HCT116 (cell line): ENCODE measurements at regions not wholly inside any gene's neighbourhood (a gene's known extent, or its start where the extent isn't known, plus 50 kb on each side); places are given as distances from the start of the nearest gene placed in this dataset.

Experiments
- CBX3 ChIP-seq: IDR thresholded peaks from 2 replicates; pipeline ENCODE4 v1.6.1; 2012; ENCODE audit warnings: low read depth
- EGR1 ChIP-seq: IDR thresholded peaks from 2 replicates; pipeline ENCODE4 v1.6.1; 2012; ENCODE audit warnings: low read depth
- EZH2phosphoT487 ChIP-seq: fragments of 200-600 bp; IDR thresholded peaks from 2 replicates; pipeline ENCODE4 v1.6.1; 2018; ENCODE audit warnings: antibody characterized with exemption, borderline replicate concordance
- POLR2A ChIP-seq: IDR thresholded peaks from 2 replicates; pipeline ENCODE4 v1.7.0; 2011; ENCODE audit warnings: borderline replicate concordance; ENCODE audit not compliant: insufficient read depth, insufficient read length; ENCODE audit errors: extremely low read depth
- POLR2AphosphoS5 ChIP-seq: IDR thresholded peaks from 2 replicates; pipeline ENCODE4 v1.6.1; 2011; ENCODE audit warnings: mild to moderate bottlenecking, low read depth, low read length, moderate library complexity
- REST ChIP-seq: IDR thresholded peaks from 2 replicates; pipeline ENCODE4 v1.6.1; 2012; ENCODE audit warnings: low read depth
- SP1 ChIP-seq: IDR thresholded peaks from 2 replicates; pipeline ENCODE4 v1.6.1; 2012; ENCODE audit warnings: low read depth
- TF ChIP-seq, protein P1 (sequence below), 3 experiments: fragments of 200-600 bp in 1 of 3; sonication (generic) in 1 of 3; IDR thresholded peaks in 2 of 3; conservative IDR thresholded peaks in 1 of 3; 2 replicates each; pipeline ENCODE4 v1.5.1; 2012 to 2017; ENCODE audit warnings: low read depth in 2 of 3, low read length in 2 of 3, antibody characterized with exemption in 1 of 3, borderline replicate concordance in 1 of 3, control low read depth in 1 of 3, mild to moderate bottlenecking in 1 of 3, mixed read lengths in 1 of 3, mixed run types in 1 of 3, moderate library complexity in 1 of 3; ENCODE audit not compliant: insufficient read depth in 1 of 3
- TF ChIP-seq, protein P2 (sequence below): IDR thresholded peaks from 2 replicates; pipeline ENCODE4 v1.6.1; 2012

- TF ChIP-seq SP1 (no peak), POLR2A (no peak), POLR2AphosphoS5 (no peak), CBX3 (no peak), REST (no peak), EGR1 (no peak), EZH2phosphoT487 (no peak)
- TF ChIP-seq, protein P1, sequence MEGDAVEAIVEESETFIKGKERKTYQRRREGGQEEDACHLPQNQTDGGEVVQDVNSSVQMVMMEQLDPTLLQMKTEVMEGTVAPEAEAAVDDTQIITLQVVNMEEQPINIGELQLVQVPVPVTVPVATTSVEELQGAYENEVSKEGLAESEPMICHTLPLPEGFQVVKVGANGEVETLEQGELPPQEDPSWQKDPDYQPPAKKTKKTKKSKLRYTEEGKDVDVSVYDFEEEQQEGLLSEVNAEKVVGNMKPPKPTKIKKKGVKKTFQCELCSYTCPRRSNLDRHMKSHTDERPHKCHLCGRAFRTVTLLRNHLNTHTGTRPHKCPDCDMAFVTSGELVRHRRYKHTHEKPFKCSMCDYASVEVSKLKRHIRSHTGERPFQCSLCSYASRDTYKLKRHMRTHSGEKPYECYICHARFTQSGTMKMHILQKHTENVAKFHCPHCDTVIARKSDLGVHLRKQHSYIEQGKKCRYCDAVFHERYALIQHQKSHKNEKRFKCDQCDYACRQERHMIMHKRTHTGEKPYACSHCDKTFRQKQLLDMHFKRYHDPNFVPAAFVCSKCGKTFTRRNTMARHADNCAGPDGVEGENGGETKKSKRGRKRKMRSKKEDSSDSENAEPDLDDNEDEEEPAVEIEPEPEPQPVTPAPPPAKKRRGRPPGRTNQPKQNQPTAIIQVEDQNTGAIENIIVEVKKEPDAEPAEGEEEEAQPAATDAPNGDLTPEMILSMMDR (IDR thresholded peaks at IDR 0.05 in 2 of 3, conservative IDR thresholded peaks at IDR 0.05 in 1 of 3; ENCODE audit: borderline replicate concordance in 1 of 3, insufficient read depth in 1 of 3, low read depth in 2 of 3, low read length in 2 of 3) = no peak
- TF ChIP-seq, protein P2, sequence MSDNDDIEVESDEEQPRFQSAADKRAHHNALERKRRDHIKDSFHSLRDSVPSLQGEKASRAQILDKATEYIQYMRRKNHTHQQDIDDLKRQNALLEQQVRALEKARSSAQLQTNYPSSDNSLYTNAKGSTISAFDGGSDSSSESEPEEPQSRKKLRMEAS = no peak
These were observed 391.2 kb downstream of the ANKRD7 start for GRCh38 chr7:118615681-118616080.
